SU-DHL-6 (cell line): ENCODE measurements at regions not wholly inside any gene's neighbourhood (a gene's known extent, or its start where the extent isn't known, plus 50 kb on each side); places are given as distances from the start of the nearest gene placed in this dataset.

Experiments used
- H2AFZ ChIP-seq: fragments of 200-600 bp; sonication (generic); 2 replicates; pipeline ENCODE4 v1.6.1; 2014; ENCODE audit warnings: low read depth, mild to moderate bottlenecking, moderate library complexity, mixed read lengths, antibody characterized with exemption, low read length; ENCODE audit not compliant: severe bottlenecking
- H3F3A ChIP-seq: fragments of 200-600 bp; shearing (Covaris generic); 2 replicates; pipeline ENCODE4 v1.6.0; 2016; ENCODE audit warnings: antibody characterized with exemption, mild to moderate bottlenecking; ENCODE audit not compliant: insufficient read depth
- H3K27ac ChIP-seq: fragments of 200-600 bp; sonication (generic); 2 replicates; pipeline ENCODE4 v1.5.1; 2016; ENCODE audit warnings: low read depth, mild to moderate bottlenecking, low read length, moderate library complexity, mixed read lengths
- H3K27me3 ChIP-seq: fragments of 200-600 bp; sonication (generic), shearing (Covaris generic); 2 replicates; pipeline ENCODE4 v1.6.0; 2014; ENCODE audit warnings: mild to moderate bottlenecking, low read length
- H3K36me3 ChIP-seq: fragments of 200-600 bp; sonication (generic); 2 replicates; pipeline ENCODE4 v1.6.1; 2014; ENCODE audit warnings: mild to moderate bottlenecking, low read length, mixed read lengths
- H3K4me2 ChIP-seq: fragments of 300-600, 200-600 bp; shearing (Covaris generic), sonication (generic); 2 replicates; pipeline ENCODE4 v1.6.0; 2014; ENCODE audit warnings: low read length, low read depth, mild to moderate bottlenecking; ENCODE audit not compliant: poor library complexity, severe bottlenecking
- H3K4me3 ChIP-seq: fragments of 200-600 bp; sonication (generic); 2 replicates; pipeline ENCODE4 v1.5.1; 2014; ENCODE audit warnings: antibody characterized with exemption, low read length, mild to moderate bottlenecking, mixed read lengths; ENCODE audit not compliant: insufficient read depth, poor library complexity, severe bottlenecking
- H3K79me2 ChIP-seq: fragments of 200-600 bp; sonication (generic); 2 replicates; pipeline ENCODE4 v1.6.1; 2014; ENCODE audit warnings: mild to moderate bottlenecking, low read length, moderate library complexity; ENCODE audit not compliant: insufficient read depth
- H3K9ac ChIP-seq: fragments of 200-600 bp; sonication (generic); 2 replicates; pipeline ENCODE4 v1.7.0; 2014; ENCODE audit warnings: mild to moderate bottlenecking, low read length
- H3K9me2 ChIP-seq: fragments of 200-600 bp; sonication (generic); replicated peaks from 2 replicates; pipeline ENCODE4 v1.6.1; 2014; ENCODE audit warnings: low read length; ENCODE audit not compliant: insufficient read depth
- H3K9me3 ChIP-seq: fragments of 200-600 bp; sonication (generic); 2 replicates; pipeline ENCODE4 v1.6.1; 2014; ENCODE audit warnings: low read length, mixed read lengths; ENCODE audit not compliant: insufficient read depth
- H4K20me1 ChIP-seq: fragments of 200-600 bp; sonication (generic); 2 replicates; pipeline ENCODE4 v1.6.1; 2014; ENCODE audit warnings: low read depth, mild to moderate bottlenecking, antibody characterized with exemption, low read length, moderate library complexity, mixed read lengths
- CTCF ChIP-seq: fragments of 200-600 bp; sonication (generic); IDR thresholded peaks from one replicate; pipeline ENCODE4 v1.5.1; 2017; ENCODE audit warnings: antibody characterized with exemption, mild to moderate bottlenecking, low read length, moderate library complexity; ENCODE audit not compliant: insufficient read depth, poor library complexity, severe bottlenecking
- EZH2phosphoT487 ChIP-seq: fragments of 200-600 bp; sonication (generic), shearing (Covaris generic); conservative IDR thresholded peaks from 2 replicates; pipeline ENCODE4 v1.6.1; 2018; ENCODE audit warnings: mild to moderate bottlenecking, antibody characterized with exemption, low read length, moderate library complexity, mixed read lengths

GRCh38 chr16:79429381-79430190 is 171.0 kb downstream of the MAF start:
- Histone ChIP-seq H3K27me3 (no peaks in the 10 kb centered on the region), H3K4me3 (no peak overlapping the region), H2AFZ (no peak overlapping the region), H3F3A (no peaks in the 10 kb centered on the region), H3K79me2 (no peaks in the 10 kb centered on the region), H3K9me3 (no peaks in the 10 kb centered on the region), H3K9me2 (no peaks in the 10 kb centered on the region), H3K4me2 (no peak overlapping the region), H4K20me1 (no peaks in the 10 kb centered on the region), H3K27ac (no peak overlapping the region), H3K9ac (no peak overlapping the region), H3K36me3 (no peaks in the 10 kb centered on the region)
- TF ChIP-seq CTCF, result no peak
- no peak for TF ChIP-seq EZH2phosphoT487

GRCh38 chr16:79426663-79427062 is 173.9 kb downstream of the MAF start:
- Histone ChIP-seq H4K20me1 (no peaks in the 10 kb centered on the region), H3K27me3 (no peaks in the 10 kb centered on the region), H3K27ac (no peak overlapping the region), H2AFZ (no peak overlapping the region), H3K79me2 (no peaks in the 10 kb centered on the region), H3K36me3 (no peaks in the 10 kb centered on the region), H3F3A (no peaks in the 10 kb centered on the region), H3K9me3 (no peaks in the 10 kb centered on the region), H3K4me2 (no peak overlapping the region), H3K9me2 (no peaks in the 10 kb centered on the region), H3K4me3 (no peak overlapping the region), H3K9ac (no peak overlapping the region)
- no peak for TF ChIP-seq CTCF
- no peak for TF ChIP-seq EZH2phosphoT487

GRCh38 chr16:79422064-79422463 is 178.5 kb downstream of the MAF start:
- H3K9me3 ChIP-seq, result no peaks in the 10 kb centered on the region
- no peaks in the 10 kb centered on the region for H3K27me3 ChIP-seq
- no peaks in the 10 kb centered on the region for H3K79me2 ChIP-seq
- no peaks in the 10 kb centered on the region for H3F3A ChIP-seq
- H3K36me3 ChIP-seq, result no peaks in the 10 kb centered on the region
- no peaks in the 10 kb centered on the region for H4K20me1 ChIP-seq
- no peak for TF ChIP-seq CTCF
- TF ChIP-seq EZH2phosphoT487, result no peak
- H3K9ac ChIP-seq, result no peak overlapping the region
- H3K4me2 ChIP-seq, result no peak overlapping the region
- H3K9me2 ChIP-seq, result no peaks in the 10 kb centered on the region
- H3K27ac ChIP-seq, result no peak overlapping the region
- H3K4me3 ChIP-seq, result no peak overlapping the region
- no peak overlapping the region for H2AFZ ChIP-seq
